Nephron progenitor cell (in vitro differentiated cells): ENCODE measurements at regions not wholly inside any gene's neighbourhood (a gene's known extent, or its start where the extent isn't known, plus 50 kb on each side); places are given as distances from the start of the nearest gene placed in this dataset.

Experiments
- DNase-seq: peaks from one replicate; pipeline ENCODE4 v3.0.0; 2021
- H3K27ac Mint-ChIP-seq: 2 replicates; pipeline ENCODE4 v1.8.0; 2021; ENCODE audit warnings: mild to moderate bottlenecking, moderate library complexity, mixed read lengths
- H3K27me3 Mint-ChIP-seq: 2 replicates; pipeline ENCODE4 v1.8.0; 2021; ENCODE audit warnings: mild to moderate bottlenecking, low read depth, mixed read lengths; ENCODE audit not compliant: poor library complexity
- H3K36me3 Mint-ChIP-seq: 2 replicates; pipeline ENCODE4 v1.8.0; 2021; ENCODE audit warnings: low read depth, mixed read lengths
- H3K4me1 Mint-ChIP-seq: 2 replicates; pipeline ENCODE4 v1.8.0; 2021; ENCODE audit warnings: mixed read lengths
- H3K4me3 Mint-ChIP-seq: 2 replicates; pipeline ENCODE4 v1.8.0; 2021; ENCODE audit warnings: mild to moderate bottlenecking, moderate library complexity, mixed read lengths
- H3K9me3 Mint-ChIP-seq: 2 replicates; pipeline ENCODE4 v1.8.0; 2021; ENCODE audit warnings: mild to moderate bottlenecking, moderate library complexity, mixed read lengths
- CTCF ChIP-seq: fragments of 200-600 bp; sonication (generic); IDR thresholded peaks from 2 replicates; pipeline ENCODE4 v1.5.0; 2021; ENCODE audit warnings: antibody characterized with exemption

- no peak for TF ChIP-seq CTCF
- Mint-ChIP-seq H3K9me3 (peaks cover 10% of the 10 kb centered on the region), H3K4me1 (no peaks in the 10 kb centered on the region), H3K36me3 (no peaks in the 10 kb centered on the region), H3K27ac (no peak overlapping the region), H3K27me3 (peaks cover 3% of the 10 kb centered on the region), H3K4me3 (no peak overlapping the region)
- no peak for DNase-seq
These were observed 252.3 kb downstream of the HTR7 start for GRCh38 chr10:90605506-90605905.

- no peaks in the 10 kb centered on the region for H3K9me3 Mint-ChIP-seq
- no peak for TF ChIP-seq CTCF
These were observed 245.6 kb downstream of the HTR7 start for GRCh38 chr10:90612276-90612675.

GRCh38 chr10:90614631-90615030, 243.2 kb downstream of the HTR7 start:
- Mint-ChIP-seq H3K4me1 (no peaks in the 10 kb centered on the region), H3K27me3 (no peaks in the 10 kb centered on the region), H3K36me3 (no peaks in the 10 kb centered on the region), H3K9me3 (no peaks in the 10 kb centered on the region), H3K4me3 (no peak overlapping the region), H3K27ac (no peak overlapping the region)
- DNase-seq: no peak
- TF ChIP-seq CTCF: no peak

More at GRCh38 chr10:90612276-90612675, 245.6 kb downstream of the HTR7 start:
- Mint-ChIP-seq H3K36me3 (no peaks in the 10 kb centered on the region), H3K4me3 (no peak overlapping the region), H3K27me3 (no peaks in the 10 kb centered on the region), H3K27ac (no peak overlapping the region), H3K4me1 (no peaks in the 10 kb centered on the region)
- no peak for DNase-seq

GRCh38 chr10:90621577-90621976, 236.3 kb downstream of the HTR7 start:
- Mint-ChIP-seq H3K27me3 (no peaks in the 10 kb centered on the region), H3K4me3 (no peak overlapping the region), H3K36me3 (no peaks in the 10 kb centered on the region), H3K27ac (no peak overlapping the region), H3K4me1 (no peaks in the 10 kb centered on the region), H3K9me3 (no peaks in the 10 kb centered on the region)
- peak; percentile 53 for DNase-seq
- no peak for TF ChIP-seq CTCF

GRCh38 chr10:90635111-90635765, 222.6 kb downstream of the HTR7 start:
- DNase-seq: no peak

More at GRCh38 chr10:90635111-90635765, 222.6 kb downstream of the HTR7 start:
- no peak overlapping the region for H3K4me3 Mint-ChIP-seq
- no peak for TF ChIP-seq CTCF
- peak overlapping the region; percentile 18 for H3K27ac Mint-ChIP-seq
- no peaks in the 10 kb centered on the region for H3K36me3 Mint-ChIP-seq
- peaks cover 5% of the 10 kb centered on the region for H3K9me3 Mint-ChIP-seq
- H3K27me3 Mint-ChIP-seq: no peaks in the 10 kb centered on the region
- no peaks in the 10 kb centered on the region for H3K4me1 Mint-ChIP-seq
